Dermis blood vessel endothelial cell (primary cell): ENCODE measurements at regions not wholly inside any gene's neighbourhood (a gene's known extent, or its start where the extent isn't known, plus 50 kb on each side); places are given as distances from the start of the nearest gene placed in this dataset.
A peak's percentile ranks its signal among the peaks of the same experiment; 100 is the strongest.
"Not testable (repeated sequence)": the region's sequence is repeated elsewhere in the genome, so short reads cannot be mapped to it uniquely, and the experiment has no call there.

ENCODE experiments used
- DNase-seq: peaks from one replicate; pipeline ENCODE4 v3.0.0; 2010

GRCh38 chr1:146487555-146487954, 258.7 kb upstream of the NOTCH2NLA start:
- not testable (repeated sequence) for DNase-seq

GRCh38 chr1:146487155-146487554, 258.3 kb upstream of the NOTCH2NLA start:
- not testable (repeated sequence) for DNase-seq

DNA sequence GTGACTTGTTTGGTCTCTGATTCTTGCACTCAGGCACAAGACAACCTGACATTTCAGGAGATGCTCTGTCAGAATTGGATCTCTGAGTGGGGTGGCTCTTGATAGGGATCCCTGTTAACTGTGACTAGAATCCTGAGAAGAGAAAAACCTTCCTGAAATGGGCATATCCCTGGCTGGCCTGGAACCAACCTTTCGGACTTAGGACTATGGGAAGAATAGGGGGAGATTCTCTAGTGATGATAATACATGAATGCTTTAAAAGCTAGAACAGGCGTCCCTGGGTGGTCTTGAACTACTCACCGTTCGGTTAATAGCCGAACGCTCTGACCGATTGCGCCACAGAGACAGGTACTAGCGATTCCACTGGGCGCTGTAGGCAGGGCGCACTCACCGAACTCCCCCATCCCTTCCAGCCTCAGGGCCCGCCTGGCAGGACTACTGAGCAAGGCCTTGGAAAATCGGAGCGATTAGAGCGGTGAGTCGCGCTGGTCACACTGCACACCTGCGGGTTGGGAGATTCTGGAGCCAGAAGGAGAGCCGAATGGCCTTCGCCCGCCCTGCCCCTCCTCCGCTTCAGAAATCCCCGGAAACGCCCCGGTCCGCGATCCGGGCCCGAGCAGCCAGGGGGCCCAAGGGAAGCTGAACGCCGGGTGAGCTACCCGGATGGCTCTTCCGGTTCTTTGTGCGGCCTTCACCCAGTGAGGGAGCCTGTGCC, 257.6 kb upstream of the NOTCH2NLA start:
- DNase-seq, result not testable (repeated sequence)

GRCh38 chr1:146484195-146484594, 255.4 kb upstream of the NOTCH2NLA start:
- not testable (repeated sequence) for DNase-seq

DNA sequence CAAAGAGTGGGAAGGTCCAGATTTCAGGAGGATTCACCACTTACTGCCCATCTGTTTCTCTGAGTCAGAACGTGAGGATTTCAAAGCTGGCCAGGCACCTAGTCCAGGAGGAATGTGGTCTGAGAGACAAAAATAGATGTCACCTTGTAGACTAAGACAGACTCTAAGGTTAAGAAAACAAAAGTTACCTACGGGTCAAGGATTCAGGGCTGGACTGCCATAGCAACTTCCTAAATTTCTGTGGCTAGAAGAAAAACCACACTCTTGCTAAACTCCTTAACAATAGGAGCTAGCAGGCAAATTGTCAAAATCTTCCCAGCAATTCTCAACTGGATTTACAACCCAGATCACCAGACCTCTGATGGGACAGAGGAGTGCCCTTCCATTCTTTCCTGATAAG, 250.4 kb upstream of the NOTCH2NLA start:
- not testable (repeated sequence) for DNase-seq

- DNase-seq, result peak; percentile 8
Measured at GRCh38 chr1:146478125-146478720, 249.4 kb upstream of the NOTCH2NLA start.

- DNase-seq, result not testable (repeated sequence)
Measured at GRCh38 chr1:146475086-146475485, 246.3 kb upstream of the NOTCH2NLA start.

DNA sequence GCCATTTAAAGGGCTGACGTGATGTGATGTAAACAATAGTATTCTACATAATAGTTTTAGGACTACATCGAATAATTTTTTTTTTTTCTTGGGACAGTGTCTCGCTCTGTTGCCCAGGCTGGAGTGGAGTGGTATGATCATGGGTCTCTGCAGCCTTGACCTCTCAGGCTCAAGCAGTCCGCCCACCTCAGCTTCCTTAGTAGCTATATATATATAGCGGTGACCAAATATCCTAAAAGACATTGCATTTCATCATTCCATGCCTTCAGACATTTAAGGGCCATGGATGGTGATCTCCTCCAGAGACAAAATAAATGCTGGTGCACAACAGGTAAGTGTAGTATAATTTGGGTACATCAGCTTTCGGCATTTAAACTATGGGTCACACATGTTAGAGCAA, 245.4 kb upstream of the NOTCH2NLA start:
- DNase-seq, result not testable (repeated sequence)

- peak; percentile 31 for DNase-seq
Measured at GRCh38 chr1:146472192-146472861, 243.5 kb upstream of the NOTCH2NLA start.

DNA sequence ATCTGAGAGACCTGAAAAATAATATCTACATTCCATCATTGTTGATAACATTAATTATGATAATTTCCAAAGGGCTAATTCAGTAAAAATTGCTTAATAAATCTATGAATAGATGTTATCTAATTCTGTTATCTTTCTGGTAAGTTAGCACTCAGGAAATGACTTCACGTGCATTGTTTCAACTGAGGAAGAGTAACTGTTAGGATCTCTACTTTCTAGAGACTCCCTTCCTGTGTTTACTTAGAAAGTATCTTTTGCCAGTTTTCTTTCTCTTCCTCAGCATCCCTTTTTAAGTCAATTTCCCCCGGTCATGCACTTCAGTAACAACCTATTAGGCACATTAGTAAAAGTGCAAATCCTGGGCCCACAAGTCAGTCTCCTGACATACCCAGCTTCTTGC, 231.1 kb upstream of the NOTCH2NLA start:
- DNase-seq, result not testable (repeated sequence)

DNA sequence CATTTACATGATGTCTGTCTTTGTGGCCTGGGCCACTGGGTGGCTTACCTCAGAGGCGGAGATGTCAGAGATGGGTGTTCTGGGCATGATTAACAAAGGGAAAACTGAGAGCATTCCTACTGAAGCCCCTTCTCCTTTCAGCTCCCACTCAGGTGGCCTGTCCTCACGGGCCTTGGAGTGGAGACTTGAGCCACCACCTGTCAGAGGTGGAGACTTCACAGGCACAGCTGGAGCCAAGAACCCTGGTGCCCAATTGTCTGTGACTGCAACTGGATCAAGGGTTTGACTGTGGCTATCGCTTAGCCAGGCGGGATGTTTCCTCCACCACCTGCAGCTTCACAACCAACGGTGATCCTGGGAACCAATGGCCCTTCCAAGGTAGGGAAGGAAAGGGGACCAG, 230.5 kb upstream of the NOTCH2NLA start:
- not testable (repeated sequence) for DNase-seq

GRCh38 chr1:146448877-146449246, 220.0 kb upstream of the NOTCH2NLA start:
- DNase-seq, result not testable (repeated sequence)

GRCh38 chr1:146448212-146448876, 219.5 kb upstream of the NOTCH2NLA start:
- not testable (repeated sequence) for DNase-seq

DNA sequence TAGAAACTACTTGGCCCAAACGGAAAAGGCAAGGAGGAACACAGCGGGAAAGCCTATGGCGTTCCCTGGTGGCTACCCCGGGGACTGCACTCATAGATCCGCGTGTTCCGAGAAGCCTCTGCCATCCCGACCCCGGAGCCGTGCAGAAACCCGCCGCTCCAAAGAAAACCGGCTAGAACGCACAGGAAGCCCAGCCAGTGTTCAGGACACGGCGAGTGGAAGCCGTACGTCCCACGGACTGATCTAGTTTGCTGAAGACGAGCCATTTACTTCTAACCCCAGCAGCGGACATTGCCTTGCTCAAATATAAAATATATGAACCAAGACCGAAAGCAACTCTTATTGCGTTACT, 215.0 kb upstream of the NOTCH2NLA start:
- peak; percentile 0 for DNase-seq

DNA sequence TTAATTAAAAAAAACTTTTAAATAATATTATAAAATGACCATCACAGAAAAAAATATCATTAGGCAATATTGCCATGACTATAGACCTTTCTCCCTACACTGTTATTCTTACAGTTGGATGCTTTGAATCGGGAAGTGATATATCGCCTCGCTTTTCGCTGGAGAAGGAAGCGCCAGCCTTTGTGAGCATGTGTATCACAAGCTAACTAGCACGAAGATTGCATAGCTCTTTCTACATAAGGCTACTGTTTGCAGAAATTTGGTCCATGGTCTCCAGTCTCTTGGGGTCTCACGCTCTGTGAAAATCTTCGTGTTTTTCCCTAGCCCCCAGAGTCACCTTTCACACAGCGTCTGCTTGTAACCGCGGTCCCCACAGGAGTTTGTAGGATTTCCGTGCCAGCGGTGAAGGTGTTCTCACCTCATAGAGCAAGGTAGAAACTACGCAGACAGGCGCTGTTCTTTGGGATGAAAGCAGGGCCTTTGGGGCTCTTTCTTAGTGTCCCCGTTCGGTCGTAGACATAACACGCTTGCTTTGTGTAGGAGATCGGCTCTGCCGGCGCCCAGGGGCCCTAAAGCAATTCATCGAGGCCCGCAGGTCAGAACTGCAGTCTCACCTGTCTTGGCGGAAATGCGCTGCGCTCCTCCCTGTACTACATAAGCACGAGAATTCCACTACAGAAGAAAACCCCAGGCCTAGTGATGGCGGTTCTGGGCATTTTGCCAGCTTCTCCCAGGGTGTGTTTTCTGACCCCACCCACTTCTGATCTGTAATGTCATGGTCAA, 214.5 kb upstream of the NOTCH2NLA start:
- not testable (repeated sequence) for DNase-seq

GRCh38 chr1:146438543-146438942, 209.7 kb upstream of the NOTCH2NLA start:
- not testable (repeated sequence) for DNase-seq

GRCh38 chr1:146416642-146417041, 187.8 kb upstream of the NOTCH2NLA start:
- not testable (repeated sequence) for DNase-seq

DNA sequence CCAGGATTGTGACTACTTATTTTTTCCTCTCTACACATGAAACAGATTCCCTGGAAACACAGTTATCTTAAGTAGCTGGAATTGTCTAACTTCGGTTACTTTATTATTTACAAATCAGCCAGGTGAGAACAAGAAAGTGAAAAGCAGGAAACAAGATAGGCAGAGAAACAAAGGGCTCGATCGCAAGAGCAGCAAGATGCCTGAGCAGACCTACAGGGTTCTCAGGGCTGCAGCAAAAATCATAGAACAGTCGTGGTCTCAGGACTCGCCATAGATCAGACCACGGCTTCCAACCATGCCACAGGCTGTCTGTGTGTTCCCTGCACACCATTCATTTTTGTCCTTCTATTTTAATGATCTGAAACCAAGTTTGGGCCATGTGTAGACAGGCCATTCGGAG, 186.2 kb upstream of the NOTCH2NLA start:
- DNase-seq, result not testable (repeated sequence)

DNA sequence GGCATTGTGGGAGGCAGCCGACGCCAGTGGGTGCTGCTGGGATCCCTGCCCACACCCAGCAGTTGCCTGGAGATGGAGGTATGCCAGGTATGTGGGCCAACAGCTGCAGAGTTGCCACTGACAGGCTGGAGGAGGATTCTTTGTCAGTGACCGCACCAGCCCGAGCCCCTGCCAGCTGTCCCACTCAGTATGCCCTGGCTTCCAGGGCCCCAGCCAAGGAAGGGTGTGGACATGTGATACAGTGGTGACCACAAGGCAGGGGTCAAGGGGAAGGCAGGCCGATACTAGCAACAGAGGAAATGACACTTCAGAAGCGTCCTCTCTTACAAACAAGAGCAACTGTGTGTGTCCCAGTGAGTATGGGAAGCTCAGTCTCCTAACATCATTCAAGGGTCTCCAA, 185.1 kb upstream of the NOTCH2NLA start:
- not testable (repeated sequence) for DNase-seq

DNA sequence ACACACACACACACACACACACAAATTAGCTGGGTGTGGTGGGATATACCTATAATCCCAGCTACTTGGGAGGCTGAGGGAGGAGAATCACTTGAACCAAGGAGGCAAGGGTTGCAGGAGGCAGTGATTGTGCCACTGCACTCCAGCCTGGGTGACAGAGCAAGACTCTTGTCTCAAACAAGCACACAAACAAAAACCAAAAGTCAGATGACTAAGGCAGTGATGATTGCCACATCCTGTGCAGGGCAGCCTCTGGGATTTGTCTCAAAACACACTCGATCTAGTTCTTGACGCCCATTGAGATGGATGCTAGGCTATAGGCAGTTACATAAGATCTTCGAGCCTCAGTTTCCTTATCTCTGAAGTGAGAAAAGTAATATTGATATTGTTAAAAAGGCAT, 183.1 kb upstream of the NOTCH2NLA start:
- DNase-seq, result not testable (repeated sequence)

DNA sequence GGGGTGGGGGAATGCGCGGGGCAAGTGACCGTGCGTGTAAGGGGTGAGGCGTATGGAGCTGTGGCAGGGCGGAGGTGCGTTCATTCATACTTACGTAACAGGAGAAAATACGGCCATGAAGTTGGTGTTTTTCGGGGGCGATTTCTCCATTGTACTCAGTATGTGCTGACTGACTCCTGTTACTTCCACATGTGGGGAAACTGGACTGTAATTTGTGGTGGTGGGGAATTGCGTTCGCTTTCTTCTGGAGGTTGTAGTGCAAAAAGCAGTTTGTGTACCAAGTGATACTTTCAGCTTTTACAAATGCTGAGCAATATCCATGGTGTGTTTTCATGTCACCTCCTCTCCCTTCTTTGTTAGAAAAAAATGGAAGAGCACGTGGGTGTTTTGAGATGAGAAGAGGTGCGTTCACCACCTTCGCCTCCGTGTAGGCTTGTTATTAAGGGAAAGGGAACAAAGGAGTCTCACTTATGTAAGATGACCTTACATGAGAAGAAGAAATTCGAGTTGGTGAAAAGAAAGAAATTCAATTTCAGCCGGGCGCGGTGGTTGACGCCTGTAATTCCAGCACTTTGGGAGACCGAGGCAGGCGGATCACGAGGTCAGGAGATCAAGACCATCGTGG, 181.1 kb upstream of the NOTCH2NLA start:
- DNase-seq, result peak; percentile 11
